ENCODE measurements at regions not wholly inside any gene's neighbourhood (a gene's known extent, or its start where the extent isn't known, plus 50 kb on each side); places are given as distances from the start of the nearest gene placed in this dataset.

- TF ChIP-seq ZNF565 (CRISPR knock-in tag; conservative IDR thresholded peaks at IDR 0.05; ENCODE audit: low read depth) (no peak), PATZ1 (CRISPR knock-in tag; IDR thresholded peaks at IDR 0.05; ENCODE audit: borderline replicate concordance) (no peak), TSHZ2 (CRISPR knock-in tag; IDR thresholded peaks at IDR 0.05) (no peak), ZFP3 (CRISPR knock-in tag; IDR thresholded peaks at IDR 0.05) (no peak), OSR1 (CRISPR knock-in tag; IDR thresholded peaks at IDR 0.05) (no peak), ESRRG (CRISPR knock-in tag; IDR thresholded peaks at IDR 0.05) (no peak), CREB5 (CRISPR knock-in tag; IDR thresholded peaks at IDR 0.05; ENCODE audit: low read depth) (no peak), ZNF8 (CRISPR knock-in tag; IDR thresholded peaks at IDR 0.05) (no peak), ISL1 (CRISPR knock-in tag; IDR thresholded peaks at IDR 0.05) (no peak), GLIS3 (CRISPR knock-in tag; IDR thresholded peaks at IDR 0.05) (no peak), ARNTL (CRISPR knock-in tag; IDR thresholded peaks at IDR 0.05; ENCODE audit: borderline replicate concordance, low read depth) (no peak), ZFP30 (CRISPR knock-in tag; IDR thresholded peaks at IDR 0.05) (no peak), ZC3H10 (CRISPR knock-in tag; IDR thresholded peaks at IDR 0.05) (no peak)
Observed at GRCh38 chr7:35550831-35551230, 144.1 kb downstream of the HERPUD2 start.
